HUDEP-2 (cell line): ENCODE measurements at regions not wholly inside any gene's neighbourhood (a gene's known extent, or its start where the extent isn't known, plus 50 kb on each side); places are given as distances from the start of the nearest gene placed in this dataset.

ENCODE experiments used
- DNase-seq, 76 experiments: peaks; one replicate each; lab custom pipeline; 2025; ENCODE audit not compliant: unreplicated experiment in 76 of 76; lab: John Stamatoyannopoulos, UW

- DNase-seq = no peak
Measured at GRCh38 chr16:54425681-54426552, 139.3 kb upstream of the IRX3 start.

GRCh38 chr16:54425068-54425467, 138.5 kb upstream of the IRX3 start:
- DNase-seq = no peak

GRCh38 chr16:54424043-54424451, 137.5 kb upstream of the IRX3 start:
- no peak for DNase-seq

- no peak for DNase-seq
Measured at GRCh38 chr16:54422569-54422978, 136.0 kb upstream of the IRX3 start.

GRCh38 chr16:54422159-54422558, 135.6 kb upstream of the IRX3 start:
- DNase-seq = no peak

- no peak for DNase-seq
Measured at GRCh38 chr16:54421220-54421619, 134.6 kb upstream of the IRX3 start.

GRCh38 chr16:54418903-54419302, 132.3 kb upstream of the IRX3 start:
- no peak for DNase-seq

- DNase-seq = no peak
Measured at GRCh38 chr16:54417384-54417783, 130.8 kb upstream of the IRX3 start.

GRCh38 chr16:54414671-54415070, 128.1 kb upstream of the IRX3 start:
- no peak for DNase-seq

- DNase-seq = no peak
Measured at GRCh38 chr16:54412777-54413455, 126.3 kb upstream of the IRX3 start.

GRCh38 chr16:54412037-54412436, 125.5 kb upstream of the IRX3 start:
- no peak for DNase-seq

GRCh38 chr16:54411544-54411943, 125.0 kb upstream of the IRX3 start:
- no peak for DNase-seq

- DNase-seq = no peak
Measured at GRCh38 chr16:54409982-54410381, 123.4 kb upstream of the IRX3 start.

- no peak for DNase-seq
Measured at GRCh38 chr16:54407596-54407995, 121.0 kb upstream of the IRX3 start.

GRCh38 chr16:54405478-54405877, 118.9 kb upstream of the IRX3 start:
- no peak for DNase-seq

- no peak for DNase-seq
Measured at GRCh38 chr16:54403580-54403979, 117.0 kb upstream of the IRX3 start.

- no peak for DNase-seq
Measured at GRCh38 chr16:54402873-54403272, 116.3 kb upstream of the IRX3 start.

- no peak for DNase-seq
Measured at GRCh38 chr16:54402270-54402669, 115.7 kb upstream of the IRX3 start.

- DNase-seq = no peak
Measured at GRCh38 chr16:54400261-54400660, 113.7 kb upstream of the IRX3 start.

GRCh38 chr16:54398986-54399385, 112.4 kb upstream of the IRX3 start:
- no peak for DNase-seq

GRCh38 chr16:54397838-54398237, 111.3 kb upstream of the IRX3 start:
- no peak for DNase-seq

- no peak for DNase-seq
Measured at GRCh38 chr16:54397190-54397835, 110.7 kb upstream of the IRX3 start.
